Large intestine (tissue), 3 donors: ENCODE measurements at regions not wholly inside any gene's neighbourhood (a gene's known extent, or its start where the extent isn't known, plus 50 kb on each side); places are given as distances from the start of the nearest gene placed in this dataset.
A peak's percentile ranks its signal among the peaks of the same experiment; 100 is the strongest.
"Not testable (repeated sequence)": the region's sequence is repeated elsewhere in the genome, so short reads cannot be mapped to it uniquely, and the experiment has no call there.

Experiments used
- DNase-seq, 2 donors: peaks; one replicate each; pipeline versions ENCODE4 v3.0.0 to v3.0.0-alpha.2; 2013
- H3K27ac ChIP-seq: one replicate; pipeline ENCODE4 v1.5.1; 2013; ENCODE audit warnings: low read length
- H3K27me3 ChIP-seq: 2 replicates; pipeline ENCODE4 v1.6.1; 2013; ENCODE audit warnings: low read length; ENCODE audit not compliant: control insufficient read depth, insufficient read depth
- H3K36me3 ChIP-seq: 2 replicates; pipeline ENCODE4 v1.6.1; 2013; ENCODE audit warnings: low read length; ENCODE audit not compliant: control insufficient read depth, insufficient read depth
- H3K4me1 ChIP-seq: one replicate; pipeline ENCODE4 v1.6.1; 2013; ENCODE audit warnings: low read length; ENCODE audit not compliant: control insufficient read depth, insufficient read depth
- H3K4me3 ChIP-seq: one replicate; pipeline ENCODE4 v1.5.1; 2013; ENCODE audit warnings: low read length
- H3K9me3 ChIP-seq: one replicate; pipeline ENCODE4 v1.6.1; 2013; ENCODE audit warnings: mild to moderate bottlenecking, low read depth, low read length, moderate library complexity; ENCODE audit not compliant: control insufficient read depth
- WGBS: methylation state at CpG from one replicate; pipeline ENCODE4 v1.1.5; 2013; ENCODE audit warnings: low lambda C conversion rate; ENCODE audit not compliant: insufficient coverage; 5-methylcytosine and 5-hydroxymethylcytosine counted together

DNA sequence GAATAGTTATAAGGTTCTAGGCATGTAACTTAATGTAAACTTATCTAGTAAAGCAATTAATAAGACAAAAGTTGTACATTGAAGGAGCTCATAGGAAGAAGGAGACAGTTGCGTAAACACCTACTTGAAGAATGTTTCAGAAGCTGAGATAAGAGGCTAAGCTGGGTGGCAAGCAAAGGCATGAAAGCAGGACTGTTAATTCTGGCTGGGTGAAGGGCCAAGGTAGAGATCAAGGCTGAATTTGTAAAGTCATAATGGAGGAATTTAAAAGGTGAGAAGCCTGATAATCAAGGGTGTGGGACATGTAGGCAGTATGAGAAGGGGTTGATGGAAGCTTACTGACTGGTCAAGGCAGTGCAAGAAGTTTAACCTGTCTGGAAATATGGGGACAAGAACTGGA lies 80.4 kb upstream of the TGFBR2 start:
- Histone ChIP-seq H3K4me3 (no peak overlapping the region), H3K27ac (no peak overlapping the region), H3K27me3 (no peaks in the 10 kb centered on the region), H3K4me1 (no peaks in the 10 kb centered on the region), H3K9me3 (no peaks in the 10 kb centered on the region), H3K36me3 (no peaks in the 10 kb centered on the region)
- peak in 1 of 2 donors; percentile 50 for DNase-seq
- 40% methylated on average over 1 of the region's 1 CpG for WGBS

DNA sequence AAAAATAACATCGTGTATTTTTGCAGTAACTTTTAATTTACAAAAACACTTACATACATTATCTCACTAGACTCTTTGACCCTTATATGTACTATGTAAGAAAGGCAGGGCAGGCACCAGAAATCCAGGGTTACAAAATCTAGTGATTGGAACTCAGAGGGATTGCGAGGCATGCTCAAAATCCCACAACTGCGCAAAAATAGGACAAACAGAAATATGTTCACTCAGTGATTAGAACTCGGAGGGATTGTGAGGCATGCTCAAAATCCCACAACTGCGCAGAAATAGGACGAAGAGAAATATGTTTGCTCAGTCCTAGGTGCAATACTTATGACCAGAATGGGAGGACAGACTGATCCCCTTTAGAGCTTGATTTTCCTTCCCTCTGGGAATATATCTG lies 79.2 kb upstream of the TGFBR2 start:
- Histone ChIP-seq H3K27ac (no peak overlapping the region), H3K27me3 (no peaks in the 10 kb centered on the region), H3K4me1 (no peaks in the 10 kb centered on the region), H3K9me3 (no peaks in the 10 kb centered on the region), H3K4me3 (no peak overlapping the region), H3K36me3 (no peaks in the 10 kb centered on the region)
- WGBS = no CpG with 5 or more reads among the region's 6 CpGs
- no peak for DNase-seq

DNA sequence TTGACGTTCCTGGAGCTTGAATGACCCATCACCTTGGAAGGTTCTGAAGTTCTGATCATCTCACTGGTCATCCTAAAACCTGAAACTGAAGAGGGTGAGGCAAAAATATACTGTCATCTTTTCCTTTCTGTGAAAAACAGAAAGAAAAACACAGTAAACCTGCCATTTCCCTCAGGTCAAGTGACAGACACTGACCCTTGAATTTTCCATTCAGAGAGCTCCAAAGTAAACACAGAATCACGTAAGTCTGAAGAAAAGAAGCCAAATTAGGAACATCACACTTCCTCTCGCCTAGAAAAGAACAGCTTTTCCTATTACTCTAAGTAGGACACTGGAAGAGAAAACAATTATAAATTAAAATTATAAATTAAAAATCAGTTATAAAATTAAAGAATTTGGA lies 78.7 kb upstream of the TGFBR2 start:
- no peaks in the 10 kb centered on the region for H3K36me3 ChIP-seq
- no peaks in the 10 kb centered on the region for H3K9me3 ChIP-seq
- no peak overlapping the region for H3K4me3 ChIP-seq
- H3K27ac ChIP-seq = no peak overlapping the region
- DNase-seq = no peak
- no peaks in the 10 kb centered on the region for H3K4me1 ChIP-seq
- no CpG with 5 or more reads among the region's 3 CpGs for WGBS
- H3K27me3 ChIP-seq = no peaks in the 10 kb centered on the region

DNA sequence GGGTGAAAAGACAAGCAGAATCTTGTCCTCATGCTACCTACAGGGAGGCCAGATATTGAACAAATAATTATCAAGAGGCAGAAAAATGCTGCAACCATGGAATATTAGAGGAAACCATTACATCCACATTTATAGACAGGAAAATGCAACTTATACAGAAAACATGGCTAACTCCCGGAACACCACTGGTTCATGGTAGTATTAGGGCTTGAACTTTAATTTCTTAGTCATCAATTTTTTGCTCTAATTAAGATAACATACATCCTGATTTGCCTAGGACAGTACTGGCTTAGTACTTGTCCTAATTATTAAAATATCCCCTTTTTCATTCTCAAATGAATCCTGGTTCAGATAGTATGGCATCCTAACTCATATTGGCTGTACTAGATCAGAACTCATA lies 76.3 kb upstream of the TGFBR2 start:
- Histone ChIP-seq H3K36me3 (no peaks in the 10 kb centered on the region), H3K9me3 (no peaks in the 10 kb centered on the region), H3K27me3 (no peaks in the 10 kb centered on the region), H3K4me1 (no peaks in the 10 kb centered on the region), H3K27ac (no peak overlapping the region), H3K4me3 (no peak overlapping the region)
- DNase-seq = no peak
- WGBS = no CpG with 5 or more reads among the region's 1 CpG

DNA sequence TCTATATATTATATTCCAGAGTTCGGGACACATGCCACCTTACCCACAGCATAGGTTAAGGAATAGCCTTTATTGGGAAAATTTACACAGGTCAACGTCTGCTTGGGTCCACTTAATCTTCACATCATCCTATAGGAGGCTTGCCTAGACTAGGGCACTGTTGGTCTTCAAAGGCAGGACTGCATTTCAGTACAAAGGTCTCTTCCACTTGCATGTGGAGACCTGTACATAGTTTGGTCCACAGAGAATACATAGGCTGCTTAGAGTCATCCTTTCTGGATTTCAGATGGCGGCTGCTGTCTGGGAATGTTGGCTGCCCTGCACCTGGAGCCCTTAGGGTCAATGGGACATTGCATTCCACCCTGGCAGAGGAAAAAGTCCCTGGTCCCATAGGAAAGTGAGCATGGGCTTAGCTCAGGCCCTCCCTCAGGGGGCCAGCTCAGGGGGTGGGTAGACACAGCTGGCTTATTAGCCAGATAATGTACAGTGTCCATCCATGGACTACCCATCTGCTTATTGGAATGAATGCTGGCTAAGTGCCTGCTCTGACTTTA lies 75.3 kb upstream of the TGFBR2 start:
- Histone ChIP-seq H3K36me3 (no peaks in the 10 kb centered on the region), H3K27me3 (no peaks in the 10 kb centered on the region), H3K4me1 (no peaks in the 10 kb centered on the region), H3K27ac (no peak overlapping the region), H3K4me3 (no peak overlapping the region), H3K9me3 (no peaks in the 10 kb centered on the region)
- WGBS = no CpG with 5 or more reads among the region's 3 CpGs
- no peak for DNase-seq

DNA sequence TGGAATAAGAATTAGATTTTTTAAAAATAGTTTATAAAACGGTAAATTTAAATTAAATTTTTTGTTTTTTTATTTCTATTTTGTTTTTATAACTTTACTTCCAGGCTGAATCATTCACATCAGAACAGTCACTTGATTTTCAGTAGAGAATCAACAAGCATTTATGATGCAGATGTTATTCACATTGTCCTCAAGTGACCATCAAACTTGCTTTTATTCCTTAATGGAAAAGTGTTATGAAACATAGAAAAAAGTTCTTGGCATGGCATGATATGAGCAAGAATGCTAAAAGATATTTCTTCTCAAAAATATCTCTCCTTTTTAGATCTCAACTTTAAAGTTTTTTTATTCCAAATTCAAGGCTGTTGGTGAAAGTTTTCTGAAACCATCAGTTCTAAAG lies 70.9 kb upstream of the TGFBR2 start:
- H3K9me3 ChIP-seq = no peaks in the 10 kb centered on the region
- DNase-seq = no peak
- no peak overlapping the region for H3K27ac ChIP-seq
- no peak overlapping the region for H3K4me3 ChIP-seq
- H3K27me3 ChIP-seq = no peaks in the 10 kb centered on the region
- 100% methylated on average over 1 of the region's 1 CpG for WGBS
- H3K36me3 ChIP-seq = no peaks in the 10 kb centered on the region
- no peaks in the 10 kb centered on the region for H3K4me1 ChIP-seq

DNA sequence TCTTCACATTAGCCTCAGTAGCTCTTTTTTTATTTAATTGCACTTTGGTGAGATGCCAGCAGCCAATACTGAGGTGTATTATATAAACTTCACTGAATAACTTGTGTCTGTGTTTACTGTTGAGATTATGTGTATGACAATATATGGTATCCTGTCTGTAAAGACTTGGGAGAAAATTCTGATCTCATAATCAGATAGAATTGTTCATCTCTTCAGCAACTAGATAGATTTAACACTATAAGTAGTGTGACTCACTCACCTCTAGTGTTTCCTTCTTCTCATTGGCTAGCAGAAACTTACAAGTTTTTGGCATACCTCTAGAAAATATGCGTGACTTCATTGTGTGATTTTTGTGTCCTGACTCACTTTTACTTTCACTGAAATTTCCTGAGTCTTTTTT lies 67.6 kb upstream of the TGFBR2 start:
- 71% methylated on average over 1 of the region's 1 CpG for WGBS
- H3K4me1 ChIP-seq = no peaks in the 10 kb centered on the region
- H3K9me3 ChIP-seq = no peaks in the 10 kb centered on the region
- no peaks in the 10 kb centered on the region for H3K27me3 ChIP-seq
- no peak overlapping the region for H3K4me3 ChIP-seq
- no peaks in the 10 kb centered on the region for H3K36me3 ChIP-seq
- DNase-seq = no peak
- H3K27ac ChIP-seq = no peak overlapping the region

DNA sequence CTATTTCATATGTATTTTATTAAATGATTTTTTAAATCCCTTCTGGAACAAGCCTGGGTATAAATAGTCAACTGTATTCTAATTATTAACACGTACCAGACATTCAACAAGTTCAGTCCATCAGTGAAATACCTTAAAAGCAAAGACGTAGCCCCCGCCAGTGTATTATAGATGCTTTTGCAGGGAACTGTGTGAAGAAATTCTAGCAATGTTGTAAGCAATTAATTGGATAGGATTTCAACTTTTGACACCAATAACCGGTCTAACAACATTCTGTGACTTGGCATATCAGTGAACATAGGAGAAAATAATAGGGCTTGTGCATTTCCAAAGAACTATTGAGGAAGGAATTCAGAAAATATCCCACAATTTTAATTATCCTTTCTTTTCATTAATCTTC lies 67.2 kb upstream of the TGFBR2 start:
- DNase-seq = peak; percentile 30 to 60
- no peaks in the 10 kb centered on the region for H3K36me3 ChIP-seq
- no peaks in the 10 kb centered on the region for H3K9me3 ChIP-seq
- H3K27me3 ChIP-seq = no peaks in the 10 kb centered on the region
- H3K27ac ChIP-seq = no peak overlapping the region
- WGBS = 20% methylated on average over 3 of the region's 4 CpGs
- H3K4me1 ChIP-seq = no peaks in the 10 kb centered on the region
- H3K4me3 ChIP-seq = no peak overlapping the region

DNA sequence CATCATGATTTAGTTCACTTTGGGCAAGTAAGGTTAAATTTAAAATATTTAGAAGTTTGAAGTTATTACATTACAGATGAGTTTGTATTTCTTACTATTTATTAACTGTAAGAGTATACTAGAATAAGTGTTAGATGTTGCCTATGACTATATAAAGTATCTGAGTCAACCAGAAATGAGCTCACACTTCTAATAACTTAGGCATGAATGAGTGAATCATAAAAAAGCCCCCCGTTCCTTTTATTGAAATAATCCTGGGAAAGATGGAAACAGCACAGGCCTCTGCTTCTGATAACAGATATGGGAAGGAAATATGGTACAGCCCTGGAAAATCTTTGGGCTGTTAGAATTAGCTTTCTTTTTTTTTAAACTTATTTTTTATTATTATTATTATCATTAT lies 66.6 kb upstream of the TGFBR2 start:
- H3K4me1 ChIP-seq = no peaks in the 10 kb centered on the region
- no peak overlapping the region for H3K4me3 ChIP-seq
- no peak for DNase-seq
- no CpG with 5 or more reads among the region's 1 CpG for WGBS
- H3K27me3 ChIP-seq = no peaks in the 10 kb centered on the region
- no peaks in the 10 kb centered on the region for H3K36me3 ChIP-seq
- H3K9me3 ChIP-seq = no peaks in the 10 kb centered on the region
- H3K27ac ChIP-seq = no peak overlapping the region

DNA sequence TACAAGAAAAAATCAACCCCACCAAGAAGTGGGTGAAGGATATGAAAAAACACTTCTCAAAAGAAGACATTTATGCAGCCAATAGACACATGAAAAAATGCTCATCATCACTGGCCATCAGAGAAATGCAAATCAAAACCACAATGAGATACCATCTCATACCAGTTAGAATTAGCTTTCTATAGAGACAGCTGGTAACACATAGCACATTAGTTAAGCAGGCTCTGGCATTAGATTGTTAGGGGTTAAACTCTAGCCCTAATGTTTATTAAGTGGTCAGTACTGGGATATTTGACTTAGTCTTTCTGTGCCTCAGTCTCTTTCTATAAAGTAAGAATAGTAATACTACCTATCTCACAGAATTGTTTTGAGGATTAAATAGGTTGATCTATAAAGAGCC lies 65.2 kb upstream of the TGFBR2 start:
- not testable (repeated sequence) for H3K36me3 ChIP-seq, DNase-seq, H3K4me1 ChIP-seq, H3K27me3 ChIP-seq, H3K4me3 ChIP-seq, H3K9me3 ChIP-seq, H3K27ac ChIP-seq

DNA sequence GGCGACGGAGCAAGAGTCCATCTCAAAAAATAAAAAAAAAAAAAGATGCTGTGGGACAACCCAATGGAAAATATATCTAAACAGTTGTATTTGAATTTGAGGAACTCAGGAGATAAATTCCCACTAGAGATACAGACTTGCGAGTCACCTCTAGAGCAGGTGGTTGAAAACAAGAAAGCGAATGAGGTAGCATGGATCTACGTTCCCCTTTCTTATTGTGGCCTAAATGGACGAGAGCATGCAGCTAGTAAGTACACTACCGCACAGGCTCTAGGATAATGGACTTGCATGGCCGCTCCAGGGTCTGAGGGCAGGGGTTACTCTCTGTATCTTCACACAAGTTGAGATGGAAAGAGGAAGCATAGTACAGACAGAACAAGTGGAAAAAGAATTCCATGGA lies 63.5 kb upstream of the TGFBR2 start:
- Histone ChIP-seq H3K27ac (no peak overlapping the region), H3K27me3 (no peaks in the 10 kb centered on the region), H3K4me3 (no peak overlapping the region), H3K4me1 (no peaks in the 10 kb centered on the region), H3K9me3 (no peaks in the 10 kb centered on the region), H3K36me3 (no peaks in the 10 kb centered on the region)
- 100% methylated on average over 2 of the region's 8 CpGs for WGBS
- DNase-seq = no peak
